PFSK-1 (cell line): ENCODE measurements at regions not wholly inside any gene's neighbourhood (a gene's known extent, or its start where the extent isn't known, plus 50 kb on each side); places are given as distances from the start of the nearest gene placed in this dataset.

Experiments used
- FOXP2 ChIP-seq: optimal IDR thresholded peaks from 2 replicates; pipeline ENCODE3; 2011; ENCODE audit warnings: borderline replicate concordance, control low read depth, inconsistent platforms; ENCODE audit not compliant: insufficient read depth; ENCODE audit errors: extremely low read length, extremely low read depth
- POLR2AphosphoS5 ChIP-seq: IDR thresholded peaks from 2 replicates; pipeline ENCODE4 v1.6.1; 2012; ENCODE audit warnings: low read depth, mild to moderate bottlenecking, control low read depth, low read length, moderate library complexity
- REST ChIP-seq, 2 experiments: IDR thresholded peaks; 2 replicates each; pipeline versions ENCODE4 v1.6.1 to v1.8.0; 2011 to 2012; ENCODE audit warnings: low read depth in 2 of 2, low read length in 2 of 2, control low read depth in 1 of 2, inconsistent platforms in 1 of 2, mild to moderate bottlenecking in 1 of 2, moderate library complexity in 1 of 2; ENCODE audit not compliant: insufficient read depth in 1 of 2

GRCh38 chr2:144230448-144231085 lies 289.4 kb downstream of the ZEB2 start:
- TF ChIP-seq REST (IDR thresholded peaks at IDR 0.05; ENCODE audit: insufficient read depth in 1 of 2, low read depth in 2 of 2, low read length in 2 of 2), result no peak
- no peak for TF ChIP-seq POLR2AphosphoS5
- no peak for TF ChIP-seq FOXP2
